Endothelial cell of umbilical vein (primary cell): ENCODE measurements at regions not wholly inside any gene's neighbourhood (a gene's known extent, or its start where the extent isn't known, plus 50 kb on each side); places are given as distances from the start of the nearest gene placed in this dataset.

ENCODE experiments used
- POLR2A ChIP-seq: IDR thresholded peaks from 2 replicates; pipeline ENCODE4 v1.6.1; 2012; ENCODE audit warnings: low read depth, mild to moderate bottlenecking, control low read depth, low read length
- TF ChIP-seq, protein P1 (sequence below), 2 donors: IDR thresholded peaks; 1 replicate in 1 of 2; 2 replicates in 1 of 2; pipeline ENCODE4 v1.5.1; 2011; ENCODE audit warnings: low read length in 2 of 2, mild to moderate bottlenecking in 2 of 2, moderate library complexity in 2 of 2, control low read depth in 1 of 2, inconsistent platforms in 1 of 2, low read depth in 1 of 2; ENCODE audit not compliant: insufficient read depth in 1 of 2; ENCODE audit errors: extremely low read depth in 1 of 2
- TF ChIP-seq, protein P2 (sequence below): IDR thresholded peaks from 2 replicates; pipeline ENCODE4 v1.6.1; 2011; ENCODE audit not compliant: insufficient read depth, insufficient read length

DNA sequence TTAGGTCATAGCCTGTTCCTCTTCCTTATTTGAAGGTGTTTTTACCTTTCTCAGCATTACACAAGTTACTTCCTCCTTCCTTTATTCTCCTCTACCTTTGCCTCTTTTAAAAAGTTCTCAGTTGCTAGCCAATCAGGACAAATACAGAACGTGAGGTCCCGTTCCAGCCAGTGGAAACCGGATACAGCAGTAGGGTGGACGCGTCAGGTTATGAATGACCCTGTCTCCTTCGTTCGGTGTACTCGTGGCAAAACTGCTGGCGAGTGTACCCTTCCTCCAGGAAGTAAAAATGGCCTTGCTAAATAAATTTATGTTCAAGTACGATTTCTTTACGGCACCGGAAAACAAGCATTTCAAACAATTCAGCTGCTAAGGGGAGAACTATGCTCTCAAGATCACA lies 77.0 kb upstream of the MLN start:
- TF ChIP-seq, protein P1, sequence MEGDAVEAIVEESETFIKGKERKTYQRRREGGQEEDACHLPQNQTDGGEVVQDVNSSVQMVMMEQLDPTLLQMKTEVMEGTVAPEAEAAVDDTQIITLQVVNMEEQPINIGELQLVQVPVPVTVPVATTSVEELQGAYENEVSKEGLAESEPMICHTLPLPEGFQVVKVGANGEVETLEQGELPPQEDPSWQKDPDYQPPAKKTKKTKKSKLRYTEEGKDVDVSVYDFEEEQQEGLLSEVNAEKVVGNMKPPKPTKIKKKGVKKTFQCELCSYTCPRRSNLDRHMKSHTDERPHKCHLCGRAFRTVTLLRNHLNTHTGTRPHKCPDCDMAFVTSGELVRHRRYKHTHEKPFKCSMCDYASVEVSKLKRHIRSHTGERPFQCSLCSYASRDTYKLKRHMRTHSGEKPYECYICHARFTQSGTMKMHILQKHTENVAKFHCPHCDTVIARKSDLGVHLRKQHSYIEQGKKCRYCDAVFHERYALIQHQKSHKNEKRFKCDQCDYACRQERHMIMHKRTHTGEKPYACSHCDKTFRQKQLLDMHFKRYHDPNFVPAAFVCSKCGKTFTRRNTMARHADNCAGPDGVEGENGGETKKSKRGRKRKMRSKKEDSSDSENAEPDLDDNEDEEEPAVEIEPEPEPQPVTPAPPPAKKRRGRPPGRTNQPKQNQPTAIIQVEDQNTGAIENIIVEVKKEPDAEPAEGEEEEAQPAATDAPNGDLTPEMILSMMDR (IDR thresholded peaks at IDR 0.05; ENCODE audit: extremely low read depth in 1 of 2, insufficient read depth in 1 of 2, low read depth in 1 of 2, low read length in 2 of 2) = no peak
- TF ChIP-seq, protein P2, sequence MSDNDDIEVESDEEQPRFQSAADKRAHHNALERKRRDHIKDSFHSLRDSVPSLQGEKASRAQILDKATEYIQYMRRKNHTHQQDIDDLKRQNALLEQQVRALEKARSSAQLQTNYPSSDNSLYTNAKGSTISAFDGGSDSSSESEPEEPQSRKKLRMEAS = no peak
- TF ChIP-seq POLR2A = no peak
